H1 (cell line): ENCODE measurements at regions not wholly inside any gene's neighbourhood (a gene's known extent, or its start where the extent isn't known, plus 50 kb on each side); places are given as distances from the start of the nearest gene placed in this dataset.

Experiments
- CTCF ChIA-PET: fragments of 300-600 bp; sonication (Branson Sonifier 250); formaldehyde crosslinking; loops from one replicate; lab custom pipeline; 2021; ENCODE audit not compliant: partially characterized antibody; lab: Charles Lee
- POLR2A ChIA-PET: fragments of 300-600 bp; sonication (Branson Sonifier 250); formaldehyde crosslinking; loops from one replicate; lab custom pipeline; 2021; ENCODE audit warnings: inconsistent platforms; ENCODE audit not compliant: partially characterized antibody; lab: Charles Lee
- DNase-seq, 2 experiments: peaks; one replicate each; pipeline versions ENCODE4 v3.0.0 to v3.0.0-alpha.2; 2010 to 2022; ENCODE audit warnings: low spot score in 2 of 2, low read depth in 1 of 2, mixed read lengths in 1 of 2
- FAIRE-seq: peaks from 2 replicates; lab custom pipeline; 2011; peaks lifted over from hg19 to GRCh38; lab: Jason Lieb, UNC
- H2AFZ ChIP-seq: 2 replicates; pipeline ENCODE4 v1.8.1; 2012; ENCODE audit warnings: low read length, inconsistent platforms
- H2AK5ac ChIP-seq: 2 replicates; pipeline ENCODE4 v1.6.1; 2013; ENCODE audit warnings: low read depth, low read length
- H2BK120ac ChIP-seq: replicated peaks from 2 replicates; pipeline ENCODE3; 2013; ENCODE audit warnings: low read depth, low read length, inconsistent platforms
- H2BK12ac ChIP-seq: 2 replicates; pipeline ENCODE4 v1.6.1; 2013; ENCODE audit warnings: low read depth, low read length
- H2BK15ac ChIP-seq: 2 replicates; pipeline ENCODE4 v1.6.1; 2013; ENCODE audit warnings: low read length
- H2BK20ac ChIP-seq: 2 replicates; pipeline ENCODE4 v1.6.1; 2013; ENCODE audit warnings: low read length
- H2BK5ac ChIP-seq: 2 replicates; pipeline ENCODE4 v1.6.1; 2013; ENCODE audit warnings: low read depth, low read length
- H3K14ac ChIP-seq: 2 replicates; pipeline ENCODE4 v1.6.1; 2013; ENCODE audit warnings: inconsistent platforms; ENCODE audit not compliant: insufficient read length
- H3K18ac ChIP-seq: 2 replicates; pipeline ENCODE4 v1.6.1; 2013; ENCODE audit warnings: low read length; ENCODE audit errors: extremely low read depth
- H3K23ac ChIP-seq: 2 replicates; pipeline ENCODE4 v1.6.1; 2013; ENCODE audit warnings: inconsistent platforms; ENCODE audit not compliant: insufficient read length
- H3K23me2 ChIP-seq: 2 replicates; pipeline ENCODE4 v1.6.1; 2013; ENCODE audit warnings: low read depth, low read length
- H3K27ac ChIP-seq: 2 replicates; pipeline ENCODE4 v1.6.1; 2011; ENCODE audit warnings: low read depth, low read length, inconsistent platforms
- H3K27me3 ChIP-seq, 4 experiments: replicated peaks in 1 of 4; 1 replicate in 1 of 4; 2 replicates in 3 of 4; pipeline versions ENCODE4 v1.6.1 to v1.8.1; 2011 to 2013; ENCODE audit warnings: low read length in 3 of 4, mild to moderate bottlenecking in 3 of 4, inconsistent platforms in 2 of 4, mixed read lengths in 2 of 4, moderate library complexity in 1 of 4; ENCODE audit not compliant: control insufficient read depth in 3 of 4, insufficient read depth in 3 of 4; ENCODE audit errors: extremely low read depth in 1 of 4
- H3K36me3 ChIP-seq, 4 experiments: 2 replicates each; pipeline versions ENCODE4 v1.6.1 to v1.8.1; 2011 to 2013; ENCODE audit warnings: mild to moderate bottlenecking in 4 of 4, low read length in 3 of 4, moderate library complexity in 2 of 4, control low read depth in 1 of 4, inconsistent platforms in 1 of 4; ENCODE audit not compliant: insufficient read depth in 4 of 4, control insufficient read depth in 2 of 4
- H3K4ac ChIP-seq: replicated peaks from 2 replicates; pipeline ENCODE3; 2013; ENCODE audit warnings: low read length, low read depth, mixed read lengths, inconsistent platforms; ENCODE audit not compliant: insufficient read length
- H3K4me1 ChIP-seq, 4 experiments: replicated peaks in 1 of 4; 1 replicate in 1 of 4; 2 replicates in 3 of 4; pipeline versions ENCODE4 v1.6.1 to v1.8.1; 2011 to 2013; ENCODE audit warnings: low read length in 3 of 4, inconsistent platforms in 2 of 4, mixed read lengths in 1 of 4; ENCODE audit not compliant: insufficient read depth in 4 of 4, control insufficient read depth in 3 of 4
- H3K4me2 ChIP-seq, 2 experiments: 2 replicates each; pipeline versions ENCODE4 v1.6.1 to v1.8.1; 2011 to 2013; ENCODE audit warnings: low read depth in 2 of 2, low read length in 2 of 2, control low read depth in 1 of 2, inconsistent platforms in 1 of 2, mild to moderate bottlenecking in 1 of 2; ENCODE audit not compliant: insufficient read depth in 1 of 2
- H3K4me3 ChIP-seq, 4 experiments: fragments of 200-600, 300-600 bp in 1 of 4; sonication (generic), shearing (Covaris generic), sonication (Bioruptor Twin) in 1 of 4; 2 replicates each; pipeline versions ENCODE4 v1.5.1 to v1.8.1; 2011 to 2016; ENCODE audit warnings: low read length in 4 of 4, low read depth in 3 of 4, control low read depth in 2 of 4, inconsistent platforms in 2 of 4, mild to moderate bottlenecking in 2 of 4, mixed read lengths in 1 of 4, moderate library complexity in 1 of 4; ENCODE audit not compliant: insufficient read depth in 2 of 4; ENCODE audit errors: extremely low read depth in 1 of 4
- H3K56ac ChIP-seq: replicated peaks from 2 replicates; pipeline ENCODE3; 2013; ENCODE audit warnings: low read depth, mild to moderate bottlenecking, mixed read lengths, low read length, inconsistent platforms; ENCODE audit not compliant: insufficient read length
- H3K79me1 ChIP-seq: 2 replicates; pipeline ENCODE4 v1.6.1; 2013; ENCODE audit warnings: low read depth, low read length, control low read depth
- H3K79me2 ChIP-seq, 2 experiments: 2 replicates each; pipeline versions ENCODE4 v1.6.1 to v1.8.1; 2012 to 2013; ENCODE audit warnings: low read length in 2 of 2, mild to moderate bottlenecking in 2 of 2, inconsistent platforms in 1 of 2; ENCODE audit not compliant: insufficient read depth in 2 of 2, control insufficient read depth in 1 of 2
- H3K9ac ChIP-seq, 4 experiments: replicated peaks in 1 of 4; 1 replicate in 1 of 4; 2 replicates in 3 of 4; pipeline versions ENCODE4 v1.6.1 to v1.8.1; 2011 to 2013; ENCODE audit warnings: low read depth in 3 of 4, low read length in 3 of 4, control low read depth in 2 of 4, mild to moderate bottlenecking in 2 of 4, moderate library complexity in 2 of 4, inconsistent platforms in 1 of 4; ENCODE audit errors: extremely low read depth in 1 of 4
- H3K9me3 ChIP-seq, 2 experiments: 2 replicates each; pipeline versions ENCODE4 v1.6.1 to v1.8.1; 2012 to 2013; ENCODE audit warnings: mild to moderate bottlenecking in 2 of 2, moderate library complexity in 2 of 2, control low read depth in 1 of 2, inconsistent platforms in 1 of 2, low read depth in 1 of 2, low read length in 1 of 2, mixed read lengths in 1 of 2; ENCODE audit not compliant: insufficient read depth in 2 of 2
- H4K20me1 ChIP-seq, 2 experiments: replicated peaks in 1 of 2; 2 replicates each; pipeline versions ENCODE3 to v1.8.1; 2011 to 2013; ENCODE audit warnings: inconsistent platforms in 2 of 2, low read length in 2 of 2, mild to moderate bottlenecking in 1 of 2; ENCODE audit not compliant: insufficient read depth in 2 of 2, control insufficient read depth in 1 of 2
- H4K5ac ChIP-seq: 2 replicates; pipeline ENCODE4 v1.6.1; 2013; ENCODE audit warnings: low read length, low read depth, mixed read lengths, inconsistent platforms; ENCODE audit not compliant: insufficient read length
- H4K8ac ChIP-seq: 2 replicates; pipeline ENCODE4 v1.8.0; 2013; ENCODE audit warnings: mild to moderate bottlenecking, moderate library complexity, low read length, inconsistent platforms; ENCODE audit not compliant: insufficient read depth; ENCODE audit errors: extremely low read depth
- H4K91ac ChIP-seq: replicated peaks from 2 replicates; pipeline ENCODE3; 2013; ENCODE audit warnings: low read length, mixed read lengths, inconsistent platforms; ENCODE audit not compliant: insufficient read length
- CEBPB ChIP-seq: IDR thresholded peaks from 2 replicates; pipeline ENCODE4 v1.6.1; 2012; ENCODE audit warnings: low read depth, low read length
- CHD1 ChIP-seq: IDR thresholded peaks from 2 replicates; pipeline ENCODE4 v1.6.1; 2012; ENCODE audit warnings: low read depth, low read length, improper control_type of control experiment
- JUN ChIP-seq: IDR thresholded peaks from 2 replicates; pipeline ENCODE4 v1.6.1; 2011; ENCODE audit warnings: low read depth, mild to moderate bottlenecking, improper control_type of control experiment, low read length
- YY1 ChIP-seq: IDR thresholded peaks from 2 replicates; pipeline ENCODE4 v1.6.1; 2011; ENCODE audit warnings: low read depth, mild to moderate bottlenecking, low read length
- WGBS, 2 experiments: shearing (Covaris generic) in 1 of 2; methylation state at CpG; one replicate each; pipeline versions ENCODE4 v1.1.6 to v1.1.7; 2013 to 2015; ENCODE audit warnings: low lambda C conversion rate in 2 of 2, mixed read lengths in 2 of 2, inconsistent platforms in 1 of 2, low coverage in 1 of 2, missing lambda C conversion rate in 1 of 2; ENCODE audit not compliant: insufficient replicate concordance in 2 of 2, insufficient coverage in 1 of 2, insufficient read length in 1 of 2; ENCODE audit errors: extremely low coverage in 1 of 2, missing lambda C conversion rate in 1 of 2; 5-methylcytosine and 5-hydroxymethylcytosine counted together
- TF ChIP-seq, protein P1 (sequence below): IDR thresholded peaks from 2 replicates; pipeline ENCODE4 v1.6.1; 2012; ENCODE audit warnings: inconsistent platforms
- TF ChIP-seq, protein P2 (sequence below): IDR thresholded peaks from 2 replicates; pipeline ENCODE4 v1.6.1; 2011; ENCODE audit warnings: low read length, improper control_type of control experiment

DNA sequence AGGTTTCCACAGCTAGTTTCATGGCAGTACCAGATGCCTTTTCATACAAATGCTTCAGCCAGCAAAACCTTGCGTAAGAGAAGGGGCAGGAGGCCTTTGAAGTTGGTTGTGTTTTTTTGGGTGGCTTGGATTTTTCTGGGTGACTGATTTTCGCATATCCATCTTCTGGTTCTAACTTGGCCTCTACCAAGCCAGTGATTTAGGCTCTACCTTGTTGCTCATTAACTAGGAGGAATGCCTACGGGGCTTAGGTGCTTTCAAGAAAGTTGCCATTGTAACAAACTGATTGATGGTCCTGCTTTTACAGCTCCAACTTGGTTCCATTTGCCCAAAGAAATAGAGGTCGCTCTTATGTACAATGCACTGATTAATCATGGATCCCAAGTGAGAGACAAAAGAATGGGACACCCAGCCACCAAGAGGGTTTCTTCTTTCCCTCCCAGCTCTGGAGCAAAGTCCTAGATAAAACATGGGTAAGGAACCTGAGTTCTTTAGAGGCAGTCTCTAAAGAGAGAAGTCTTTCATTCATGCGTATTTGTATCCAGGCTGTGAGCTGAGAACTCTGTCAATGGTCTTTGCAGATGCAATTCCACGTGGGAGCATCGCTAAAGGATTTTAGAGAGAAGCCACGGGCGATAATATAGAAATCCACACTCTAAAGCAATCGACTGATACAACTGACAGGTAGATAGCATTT is 92.1 kb upstream of the FGFR2 start:
- Histone ChIP-seq H3K79me1 (no peaks in the 10 kb centered on the region), H3K27me3 (no peaks in the 10 kb centered on the region), H4K8ac (no peak overlapping the region), H3K36me3 (no peaks in the 10 kb centered on the region), H3K18ac (no peak overlapping the region), H3K23ac (no peak overlapping the region), H2BK12ac (no peak overlapping the region), H2AFZ (peak overlapping the region; percentile 5; the same call in 1 of the 2 replicates), H3K4me2 (no peak overlapping the region), H2AK5ac (no peak overlapping the region), H2BK20ac (no peak overlapping the region), H3K79me2 (no peaks in the 10 kb centered on the region), H3K9me3 (no peaks in the 10 kb centered on the region), H3K27ac (no peak overlapping the region), H3K9ac (no peak overlapping the region), H3K4me3 (no peak overlapping the region), H2BK120ac (no peak overlapping the region), H3K4me1 (peaks cover 0 to 6% (median 5%) of the 10 kb centered on the region in 4 experiments; a peak in 3 of 7 replicates), H4K20me1 (no peaks in the 10 kb centered on the region), H2BK5ac (no peak overlapping the region), H3K23me2 (no peaks in the 10 kb centered on the region), H4K5ac (no peak overlapping the region), H3K4ac (no peak overlapping the region), H4K91ac (no peak overlapping the region), H3K56ac (no peak overlapping the region), H3K14ac (no peak overlapping the region), H2BK15ac (no peak overlapping the region)
- no peak for DNase-seq
- WGBS, 2 experiments = 81% methylated on average over 10 of the region's 10 CpGs; no CpG with 5 or more reads in 1 of the 2 experiments
- ChIA-PET POLR2A (no interaction called here), CTCF (interaction anchor here (1.0 to 1.9 kb wide), 3 partner anchors 8 to 66 kb away, joined by 4 to 6 read pairs (median 5); no protein-coding TSS in a partner anchor)
- TF ChIP-seq JUN (no peak), YY1 (no peak), CHD1 (no peak), CEBPB (peak; percentile 54; the same call in 1 of the 2 replicates)
- TF ChIP-seq, protein P1, sequence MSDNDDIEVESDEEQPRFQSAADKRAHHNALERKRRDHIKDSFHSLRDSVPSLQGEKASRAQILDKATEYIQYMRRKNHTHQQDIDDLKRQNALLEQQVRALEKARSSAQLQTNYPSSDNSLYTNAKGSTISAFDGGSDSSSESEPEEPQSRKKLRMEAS = no peak
- TF ChIP-seq, protein P2, sequence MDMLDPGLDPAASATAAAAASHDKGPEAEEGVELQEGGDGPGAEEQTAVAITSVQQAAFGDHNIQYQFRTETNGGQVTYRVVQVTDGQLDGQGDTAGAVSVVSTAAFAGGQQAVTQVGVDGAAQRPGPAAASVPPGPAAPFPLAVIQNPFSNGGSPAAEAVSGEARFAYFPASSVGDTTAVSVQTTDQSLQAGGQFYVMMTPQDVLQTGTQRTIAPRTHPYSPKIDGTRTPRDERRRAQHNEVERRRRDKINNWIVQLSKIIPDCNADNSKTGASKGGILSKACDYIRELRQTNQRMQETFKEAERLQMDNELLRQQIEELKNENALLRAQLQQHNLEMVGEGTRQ = no peak
- FAIRE-seq = no peak
